Stimulated activated naive B cell treated with anti-CD40 and anti-IgM and Interleukin-4, amounts not matched to agents 10 μg/mL and 1 μg/mL and 100 μg/mL, for 72 hours (primary cell): ENCODE measurements at regions not wholly inside any gene's neighbourhood (a gene's known extent, or its start where the extent isn't known, plus 50 kb on each side); places are given as distances from the start of the nearest gene placed in this dataset.

ENCODE experiments used
- ATAC-seq, 2 donors: fragments of 150-1000 bp; cut with Tn5 transposase; replicated peaks; 2 replicates each; pipeline ENCODE4 v1.10.0; 2021; ENCODE audit warnings: moderate library complexity in 1 of 2
- DNase-seq: peaks from one replicate; pipeline ENCODE4 v3.0.0; 2021
- H3K27ac Mint-ChIP-seq: one replicate; pipeline ENCODE4 v1.8.0; 2022; ENCODE audit warnings: mild to moderate bottlenecking, mixed read lengths
- H3K27me3 Mint-ChIP-seq, 2 donors: one replicate each; pipeline ENCODE4 v1.8.0; 2022; ENCODE audit warnings: mixed read lengths in 2 of 2
- H3K36me3 Mint-ChIP-seq, 2 donors: one replicate each; pipeline ENCODE4 v1.8.0; 2022; ENCODE audit warnings: mixed read lengths in 2 of 2, mild to moderate bottlenecking in 1 of 2
- H3K4me1 Mint-ChIP-seq, 2 donors: one replicate each; pipeline ENCODE4 v1.8.0; 2022; ENCODE audit warnings: mixed read lengths in 2 of 2, mild to moderate bottlenecking in 1 of 2
- H3K4me3 Mint-ChIP-seq, 2 donors: one replicate each; pipeline ENCODE4 v1.8.0; 2022; ENCODE audit warnings: mild to moderate bottlenecking in 2 of 2, mixed read lengths in 2 of 2, moderate library complexity in 1 of 2
- H3K9me3 Mint-ChIP-seq, 2 donors: one replicate each; pipeline ENCODE4 v1.8.0; 2022; ENCODE audit warnings: mixed read lengths in 2 of 2, mild to moderate bottlenecking in 1 of 2

GRCh38 chr17:77704048-77704815 is 254.3 kb upstream of the TNRC6C start:
- H3K27ac Mint-ChIP-seq = no peak overlapping the region
- no peak for ATAC-seq
- H3K36me3 Mint-ChIP-seq = peaks cover 7 to 10% of the 10 kb centered on the region in 2 donors
- H3K27me3 Mint-ChIP-seq = peaks cover 28 to 43% of the 10 kb centered on the region in 2 donors
- no peaks in the 10 kb centered on the region for H3K4me1 Mint-ChIP-seq
- H3K9me3 Mint-ChIP-seq = peaks cover 26 to 41% of the 10 kb centered on the region in 2 donors
- DNase-seq = no peak
- H3K4me3 Mint-ChIP-seq = no peak overlapping the region

GRCh38 chr17:77706938-77707337 is 251.6 kb upstream of the TNRC6C start:
- no peak for ATAC-seq
- DNase-seq = no peak
- Mint-ChIP-seq H3K36me3 (peaks cover 6 to 7% of the 10 kb centered on the region in 2 donors), H3K4me3 (no peak overlapping the region), H3K27me3 (peaks cover 33 to 58% of the 10 kb centered on the region in 2 donors), H3K27ac (no peak overlapping the region), H3K9me3 (peaks cover 21 to 28% of the 10 kb centered on the region in 2 donors), H3K4me1 (no peaks in the 10 kb centered on the region)

DNA sequence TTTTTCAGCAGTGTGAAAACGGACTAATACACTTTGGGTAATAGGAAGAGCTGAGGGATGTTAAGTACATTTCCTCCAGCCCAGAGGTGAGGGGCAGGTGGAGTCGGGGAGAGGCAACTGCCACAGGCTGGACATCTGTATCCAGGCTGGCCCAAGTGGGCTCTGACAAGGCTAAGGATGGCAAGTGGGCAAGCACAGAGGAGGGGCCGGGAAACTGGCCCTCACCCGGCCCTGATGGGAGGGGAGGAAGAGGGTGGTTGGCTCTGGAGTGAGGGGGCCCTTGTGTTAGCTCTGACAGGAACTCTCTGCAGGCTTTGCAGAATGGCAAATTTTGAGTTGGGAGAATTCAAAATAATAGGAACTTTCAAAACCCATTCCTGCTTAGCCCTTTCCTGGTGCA is 251.0 kb upstream of the TNRC6C start:
- Mint-ChIP-seq H3K4me3 (no peak overlapping the region), H3K36me3 (peaks cover 5 to 7% of the 10 kb centered on the region in 2 donors), H3K9me3 (peaks cover 17 to 22% of the 10 kb centered on the region in 2 donors), H3K4me1 (no peaks in the 10 kb centered on the region), H3K27ac (no peak overlapping the region), H3K27me3 (peaks cover 33 to 58% of the 10 kb centered on the region in 2 donors)
- no peak for DNase-seq
- ATAC-seq = no peak

GRCh38 chr17:77708049-77708448 is 250.5 kb upstream of the TNRC6C start:
- Mint-ChIP-seq H3K27me3 (peaks cover 33 to 58% of the 10 kb centered on the region in 2 donors), H3K4me3 (no peak overlapping the region), H3K9me3 (peaks cover 16 to 19% of the 10 kb centered on the region in 2 donors), H3K4me1 (no peaks in the 10 kb centered on the region), H3K36me3 (peaks cover 5 to 7% of the 10 kb centered on the region in 2 donors), H3K27ac (no peak overlapping the region)
- ATAC-seq (no peak), DNase-seq (no peak)

DNA sequence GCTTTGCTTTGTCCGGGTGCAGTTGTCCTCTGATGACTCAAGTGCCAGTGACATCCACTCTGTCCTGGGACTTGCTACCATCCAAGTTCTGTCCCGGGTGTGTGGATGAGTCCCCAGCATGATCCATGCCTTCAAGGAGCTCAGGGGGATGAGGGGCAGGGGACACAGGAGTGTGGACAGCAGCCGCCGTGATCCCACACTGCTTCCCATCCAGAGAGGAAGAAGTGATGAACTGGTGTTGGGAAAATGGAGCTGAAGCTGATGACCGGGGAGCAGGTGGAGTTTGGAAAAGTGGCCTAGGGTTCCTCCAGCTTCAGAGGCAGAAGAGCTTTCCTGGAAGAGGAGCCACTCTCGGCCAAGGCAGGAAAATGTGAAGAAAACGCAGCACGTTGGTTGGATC is 249.6 kb upstream of the TNRC6C start:
- ATAC-seq = no peak
- peaks cover 11 to 12% of the 10 kb centered on the region in 2 donors for H3K9me3 Mint-ChIP-seq
- no peak for DNase-seq
- H3K27me3 Mint-ChIP-seq = peaks cover 33 to 55% of the 10 kb centered on the region in 2 donors
- no peak overlapping the region for H3K4me3 Mint-ChIP-seq
- H3K27ac Mint-ChIP-seq = no peak overlapping the region
- H3K4me1 Mint-ChIP-seq = no peaks in the 10 kb centered on the region
- peaks cover 5% of the 10 kb centered on the region in 2 donors for H3K36me3 Mint-ChIP-seq

GRCh38 chr17:77709594-77709993 is 248.9 kb upstream of the TNRC6C start:
- H3K27ac Mint-ChIP-seq = no peak overlapping the region
- no peaks in the 10 kb centered on the region for H3K4me1 Mint-ChIP-seq
- H3K4me3 Mint-ChIP-seq = no peak overlapping the region
- peaks cover 33 to 59% of the 10 kb centered on the region in 2 donors for H3K27me3 Mint-ChIP-seq
- DNase-seq (no peak), ATAC-seq (no peak)
- H3K9me3 Mint-ChIP-seq = peaks cover 12 to 13% of the 10 kb centered on the region in 2 donors
- H3K36me3 Mint-ChIP-seq = peaks cover 5% of the 10 kb centered on the region in 2 donors

DNA sequence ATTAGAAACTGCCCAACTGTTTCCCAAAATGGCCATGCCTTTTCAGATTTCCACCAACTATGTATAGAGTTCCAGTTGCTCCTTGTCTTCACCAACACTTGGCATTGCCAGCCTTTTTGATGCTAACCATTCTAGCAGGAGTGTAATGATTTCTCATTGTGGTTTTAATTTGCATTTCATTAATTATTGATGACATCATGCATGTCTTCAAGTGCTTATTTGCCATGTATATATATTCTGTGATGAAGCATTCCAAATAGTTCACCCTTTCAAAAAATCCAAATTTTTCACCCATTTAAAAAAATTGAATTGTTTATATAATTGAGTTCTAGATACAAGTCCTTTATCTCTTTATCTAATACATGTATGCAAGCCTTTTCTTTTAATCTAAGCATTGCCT is 245.9 kb upstream of the TNRC6C start:
- Mint-ChIP-seq H3K9me3 (peaks cover 4 to 11% of the 10 kb centered on the region in 2 donors), H3K27me3 (peaks cover 29 to 57% of the 10 kb centered on the region in 2 donors), H3K36me3 (peaks cover 0 to 3% of the 10 kb centered on the region in 2 donors), H3K4me3 (no peak overlapping the region), H3K4me1 (no peaks in the 10 kb centered on the region), H3K27ac (no peak overlapping the region)
- DNase-seq (no peak), ATAC-seq (no peak)

- Mint-ChIP-seq H3K4me1 (peaks cover 0 to 5% of the 10 kb centered on the region in 2 donors), H3K9me3 (peaks cover 11 to 18% of the 10 kb centered on the region in 2 donors), H3K4me3 (no peak overlapping the region), H3K36me3 (peaks cover 0 to 3% of the 10 kb centered on the region in 2 donors), H3K27ac (no peak overlapping the region), H3K27me3 (peaks cover 34 to 56% of the 10 kb centered on the region in 2 donors)
- DNase-seq (no peak), ATAC-seq (no peak)
Measured at GRCh38 chr17:77716289-77716926, 242.1 kb upstream of the TNRC6C start.

DNA sequence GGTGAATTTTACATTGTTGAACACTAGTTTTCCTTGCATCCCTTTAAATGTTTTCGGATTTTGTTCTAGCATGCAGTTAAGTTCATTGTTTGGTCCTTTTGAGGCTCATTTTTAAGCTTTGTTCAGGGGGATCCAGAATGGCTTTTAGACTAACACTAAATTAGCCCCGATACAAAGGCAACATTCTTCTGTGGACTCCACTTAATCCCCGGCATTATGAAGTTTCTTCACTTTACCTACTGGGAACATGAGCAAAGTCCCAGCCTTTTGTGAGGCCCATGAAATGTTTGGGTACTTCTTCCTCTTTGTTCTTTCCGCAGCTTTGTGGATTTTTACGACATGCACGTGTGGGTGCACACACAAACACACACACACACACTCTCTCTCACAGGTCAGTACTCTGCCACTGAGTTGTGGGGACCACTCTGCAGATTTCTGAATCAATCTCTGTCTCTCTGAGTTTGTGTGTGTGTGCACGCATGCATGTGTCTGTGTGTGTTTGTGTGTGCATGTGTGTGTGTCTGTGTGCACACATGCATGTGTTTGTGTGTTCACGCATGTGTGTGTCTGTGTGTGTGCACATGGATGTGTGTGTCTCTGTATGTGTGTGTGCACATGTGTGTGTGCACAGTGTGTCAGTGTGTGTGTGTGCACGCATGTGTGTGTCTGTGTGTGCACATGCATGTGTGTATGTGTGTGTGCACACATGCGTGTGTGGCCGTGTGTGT is 240.4 kb upstream of the TNRC6C start:
- Mint-ChIP-seq H3K27ac (no peak overlapping the region), H3K4me3 (no peak overlapping the region)

GRCh38 chr17:77718669-77718961 is 239.9 kb upstream of the TNRC6C start:
- DNase-seq (no peak), ATAC-seq (no peak)
- no peak overlapping the region for H3K4me3 Mint-ChIP-seq
- peaks cover 0 to 3% of the 10 kb centered on the region in 2 donors for H3K36me3 Mint-ChIP-seq
- H3K4me1 Mint-ChIP-seq = peaks cover 0 to 5% of the 10 kb centered on the region in 2 donors
- no peak overlapping the region for H3K27ac Mint-ChIP-seq
- H3K9me3 Mint-ChIP-seq = peaks cover 11 to 16% of the 10 kb centered on the region in 2 donors
- peaks cover 34 to 54% of the 10 kb centered on the region in 2 donors for H3K27me3 Mint-ChIP-seq

More for the DNA sequence above, 240.4 kb upstream of the TNRC6C start:
- Mint-ChIP-seq H3K36me3 (peaks cover 0 to 3% of the 10 kb centered on the region in 2 donors), H3K4me1 (peaks cover 0 to 5% of the 10 kb centered on the region in 2 donors), H3K27me3 (peaks cover 34 to 54% of the 10 kb centered on the region in 2 donors), H3K9me3 (peaks cover 11 to 16% of the 10 kb centered on the region in 2 donors)
- ATAC-seq (no peak), DNase-seq (no peak)

DNA sequence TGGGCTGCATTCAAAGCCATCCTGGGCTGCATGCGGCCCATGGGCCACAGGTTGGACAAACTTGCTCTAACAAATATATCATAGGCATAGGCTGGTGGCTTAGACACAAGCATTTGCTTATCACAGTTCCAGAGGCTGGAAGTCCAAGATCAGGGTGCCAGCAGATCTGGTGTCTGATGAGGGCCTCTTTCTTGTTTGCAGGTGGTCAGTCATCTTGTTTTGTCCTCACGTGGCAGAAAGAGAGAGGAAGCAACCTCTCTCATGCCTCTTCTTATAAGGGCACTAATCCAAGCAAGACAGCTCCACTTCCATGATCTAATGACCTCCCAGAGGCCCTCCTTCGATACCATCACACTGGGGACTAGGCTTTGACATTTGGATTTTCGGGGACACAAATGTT is 238.7 kb upstream of the TNRC6C start:
- peaks cover 7 to 12% of the 10 kb centered on the region in 2 donors for H3K9me3 Mint-ChIP-seq
- H3K4me1 Mint-ChIP-seq = peaks cover 5 to 12% of the 10 kb centered on the region in 2 donors
- ATAC-seq (no peak), DNase-seq (no peak)
- H3K27ac Mint-ChIP-seq = no peak overlapping the region
- peaks cover 44 to 47% of the 10 kb centered on the region in 2 donors for H3K27me3 Mint-ChIP-seq
- H3K4me3 Mint-ChIP-seq = no peak overlapping the region
- peaks cover 0 to 3% of the 10 kb centered on the region in 2 donors for H3K36me3 Mint-ChIP-seq

DNA sequence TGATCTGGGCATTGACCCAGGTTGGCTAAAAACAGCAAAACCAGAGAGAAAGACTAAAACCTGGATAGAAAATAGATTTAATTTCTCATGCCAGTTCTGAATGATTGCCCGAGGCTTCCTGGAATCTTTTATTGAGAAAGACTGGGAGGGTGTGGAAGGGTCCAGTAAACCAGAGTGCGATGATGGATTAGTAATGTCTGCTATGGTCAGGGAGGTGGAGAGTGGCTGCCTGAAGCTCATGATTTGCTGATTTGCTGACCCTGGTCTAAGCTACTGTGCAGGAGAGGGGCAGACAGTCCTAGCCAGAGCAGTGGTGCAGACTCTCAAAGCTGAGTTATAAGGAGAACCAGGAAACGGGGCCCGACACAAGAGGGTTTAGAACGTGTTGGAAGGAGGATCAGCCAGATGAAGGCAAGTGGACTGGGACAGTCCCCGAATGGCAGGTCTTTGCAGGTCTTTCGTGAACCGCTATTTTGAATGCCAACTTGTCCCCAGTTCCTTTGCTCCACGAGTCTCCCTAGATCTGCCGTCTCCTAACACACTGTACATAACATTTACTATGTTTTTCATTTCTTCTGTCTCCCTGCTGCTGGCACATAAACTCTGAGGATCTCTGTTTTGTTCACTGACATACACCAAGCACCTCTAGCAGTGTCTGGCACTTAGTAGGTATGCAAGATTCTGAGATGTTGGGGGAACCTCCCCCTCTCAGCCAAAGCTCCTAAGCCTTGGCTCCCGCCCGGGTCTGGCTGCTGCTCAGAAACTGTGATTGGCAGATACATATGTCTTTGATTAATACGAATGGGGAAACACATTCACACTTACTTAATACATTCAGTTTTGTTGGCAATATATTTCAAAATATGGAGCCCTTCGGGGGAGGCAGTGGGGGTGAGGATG is 237.3 kb upstream of the TNRC6C start:
- no peak for DNase-seq
- Mint-ChIP-seq H3K27ac (no peak overlapping the region), H3K27me3 (peaks cover 45 to 48% of the 10 kb centered on the region in 2 donors), H3K36me3 (peaks cover 0 to 3% of the 10 kb centered on the region in 2 donors), H3K4me3 (no peak overlapping the region), H3K4me1 (peaks cover 11 to 15% of the 10 kb centered on the region in 2 donors), H3K9me3 (peaks cover 7 to 10% of the 10 kb centered on the region in 2 donors)
- ATAC-seq = no peak

DNA sequence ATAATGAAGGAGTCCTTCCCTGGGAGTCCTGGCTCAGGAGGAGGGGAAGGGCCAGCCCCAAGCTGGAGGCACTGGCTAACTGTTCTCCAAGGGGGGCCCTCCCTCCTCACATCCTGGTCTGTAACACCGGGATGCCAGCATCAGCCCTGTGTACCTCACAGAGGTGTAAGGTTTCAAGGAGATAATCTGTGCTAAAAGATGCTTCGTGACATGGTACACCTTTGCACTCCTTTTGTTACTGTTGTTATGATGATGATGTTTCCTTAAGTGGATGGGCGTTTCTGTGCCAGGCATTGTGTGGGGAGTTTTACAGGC is 236.7 kb upstream of the TNRC6C start:
- Mint-ChIP-seq H3K27me3 (peaks cover 42% of the 10 kb centered on the region in 2 donors), H3K36me3 (no peaks in the 10 kb centered on the region), H3K4me3 (no peak overlapping the region), H3K4me1 (peaks cover 11 to 15% of the 10 kb centered on the region in 2 donors), H3K9me3 (peaks cover 7% of the 10 kb centered on the region in 2 donors), H3K27ac (no peak overlapping the region)
- no peak for DNase-seq
- no peak for ATAC-seq

DNA sequence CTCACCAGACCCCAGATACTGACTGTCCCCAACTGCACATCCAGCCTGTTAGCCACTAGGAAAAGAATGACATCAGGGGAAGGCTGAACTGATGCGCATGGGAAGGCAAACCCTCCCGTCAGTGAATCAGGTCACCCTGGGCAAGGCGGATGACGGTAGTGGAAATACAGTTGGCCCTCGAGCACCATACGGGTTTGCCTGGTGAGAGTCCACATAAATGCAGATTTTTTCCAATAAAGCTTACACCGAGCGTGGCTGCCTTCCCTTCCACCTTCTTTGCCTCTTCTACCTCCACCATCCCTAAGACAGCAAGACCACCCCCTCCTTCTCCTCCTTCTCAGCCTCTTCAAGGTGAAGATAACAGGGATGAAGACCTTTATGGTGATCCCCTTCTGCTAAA is 236.1 kb upstream of the TNRC6C start:
- no peak overlapping the region for H3K4me3 Mint-ChIP-seq
- DNase-seq = no peak
- no peak overlapping the region for H3K27ac Mint-ChIP-seq
- H3K9me3 Mint-ChIP-seq = peaks cover 7% of the 10 kb centered on the region in 2 donors
- H3K4me1 Mint-ChIP-seq = peaks cover 11 to 15% of the 10 kb centered on the region in 2 donors
- no peak for ATAC-seq
- no peaks in the 10 kb centered on the region for H3K36me3 Mint-ChIP-seq
- H3K27me3 Mint-ChIP-seq = peaks cover 37 to 39% of the 10 kb centered on the region in 2 donors
